ENCODE measurements at regions not wholly inside any gene's neighbourhood (a gene's known extent, or its start where the extent isn't known, plus 50 kb on each side); places are given as distances from the start of the nearest gene placed in this dataset.

GRCh38 chr6:19036196-19036555, 649.0 kb downstream of the RNF144B start:
- Histone ChIP-seq H3K27ac (no peak overlapping the region), H3K4me3 (IDR thresholded peaks at IDR 0.05; ENCODE audit: insufficient read depth, low read depth, low read length) (no peak overlapping the region), H3K4me2 (no peak overlapping the region), H4K20me1 (ENCODE audit: insufficient read depth) (no peaks in the 10 kb centered on the region), H3K4me1 (ENCODE audit: low read depth, poor library complexity, severe bottlenecking) (no peaks in the 10 kb centered on the region), H3K27me3 (ENCODE audit: insufficient read depth, low read depth) (no peaks in the 10 kb centered on the region), H3K9ac (no peak overlapping the region), H2AFZ (ENCODE audit: low read depth) (no peak overlapping the region), H3K79me2 (ENCODE audit: insufficient read depth, low read depth) (no peaks in the 10 kb centered on the region), H3K36me3 (ENCODE audit: insufficient read depth) (no peaks in the 10 kb centered on the region)
- TF ChIP-seq CTCF (conservative IDR thresholded peaks at IDR 0.05; ENCODE audit: low read depth, low read length): no peak

DNA sequence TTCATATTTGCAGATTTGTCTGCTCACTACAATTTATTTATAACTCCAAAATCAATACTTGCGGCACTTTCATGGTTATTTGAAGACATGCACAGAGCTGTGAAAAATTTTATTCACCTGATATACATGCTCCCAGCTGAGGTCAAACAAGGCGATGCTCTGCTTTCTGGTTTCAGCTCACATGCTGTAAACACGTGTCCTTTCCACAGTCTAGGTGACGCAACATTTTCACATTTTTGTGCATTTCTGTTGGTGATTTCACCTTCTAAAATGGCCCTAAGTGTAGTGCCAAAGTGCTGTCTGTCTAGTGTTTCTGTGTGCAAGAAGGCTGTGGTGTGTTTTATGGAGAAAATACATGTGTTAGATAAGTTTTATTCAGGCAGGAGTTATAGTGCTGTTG, 650.5 kb downstream of the RNF144B start:
- no peaks in the 10 kb centered on the region for H3K36me3 ChIP-seq (ENCODE audit: insufficient read depth)
- TF ChIP-seq CTCF (conservative IDR thresholded peaks at IDR 0.05; ENCODE audit: low read depth, low read length): no peak
- H3K4me1 ChIP-seq (ENCODE audit: low read depth, poor library complexity, severe bottlenecking): no peaks in the 10 kb centered on the region
- H3K4me3 ChIP-seq (IDR thresholded peaks at IDR 0.05; ENCODE audit: insufficient read depth, low read depth, low read length): no peak overlapping the region
- H2AFZ ChIP-seq (ENCODE audit: low read depth): no peak overlapping the region
- no peak overlapping the region for H3K9ac ChIP-seq
- no peaks in the 10 kb centered on the region for H3K27me3 ChIP-seq (ENCODE audit: insufficient read depth, low read depth)
- no peaks in the 10 kb centered on the region for H4K20me1 ChIP-seq (ENCODE audit: insufficient read depth)
- H3K79me2 ChIP-seq (ENCODE audit: insufficient read depth, low read depth): no peaks in the 10 kb centered on the region
- no peak overlapping the region for H3K4me2 ChIP-seq
- no peak overlapping the region for H3K27ac ChIP-seq

GRCh38 chr6:19039287-19039686, 652.1 kb downstream of the RNF144B start:
- H2AFZ ChIP-seq (ENCODE audit: low read depth): no peak overlapping the region
- H3K79me2 ChIP-seq (ENCODE audit: insufficient read depth, low read depth): no peaks in the 10 kb centered on the region
- no peak overlapping the region for H3K27ac ChIP-seq
- H3K4me2 ChIP-seq: no peak overlapping the region
- no peak for TF ChIP-seq CTCF (conservative IDR thresholded peaks at IDR 0.05; ENCODE audit: low read depth, low read length)
- H3K4me3 ChIP-seq (IDR thresholded peaks at IDR 0.05; ENCODE audit: insufficient read depth, low read depth, low read length): no peak overlapping the region
- H4K20me1 ChIP-seq (ENCODE audit: insufficient read depth): no peaks in the 10 kb centered on the region
- H3K27me3 ChIP-seq (ENCODE audit: insufficient read depth, low read depth): no peaks in the 10 kb centered on the region
- no peak overlapping the region for H3K9ac ChIP-seq
- no peaks in the 10 kb centered on the region for H3K36me3 ChIP-seq (ENCODE audit: insufficient read depth)
- H3K4me1 ChIP-seq (ENCODE audit: low read depth, poor library complexity, severe bottlenecking): no peaks in the 10 kb centered on the region

DNA sequence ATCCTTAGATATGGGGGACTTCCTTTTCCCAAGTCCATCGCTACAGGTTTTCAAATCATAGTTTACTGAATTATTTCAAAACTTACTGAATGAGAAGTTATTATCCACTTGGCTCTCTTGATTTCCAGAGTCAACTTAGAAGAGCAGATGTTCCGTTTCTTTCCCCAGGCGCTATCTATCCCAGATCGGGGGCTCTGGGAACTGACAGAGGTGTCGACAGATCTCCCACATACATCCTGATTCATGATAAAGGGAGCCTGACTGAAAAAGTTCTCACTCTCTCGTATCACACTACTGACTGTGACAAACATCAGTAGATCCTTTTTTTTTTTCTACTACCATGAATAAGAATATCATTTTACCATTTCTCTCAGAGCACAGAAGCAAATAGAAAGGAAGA, 654.8 kb downstream of the RNF144B start:
- H3K79me2 ChIP-seq (ENCODE audit: insufficient read depth, low read depth): no peaks in the 10 kb centered on the region
- H4K20me1 ChIP-seq (ENCODE audit: insufficient read depth): no peaks in the 10 kb centered on the region
- no peak overlapping the region for H3K9ac ChIP-seq
- H2AFZ ChIP-seq (ENCODE audit: low read depth): no peak overlapping the region
- no peak overlapping the region for H3K4me3 ChIP-seq (IDR thresholded peaks at IDR 0.05; ENCODE audit: insufficient read depth, low read depth, low read length)
- no peak overlapping the region for H3K4me2 ChIP-seq
- no peaks in the 10 kb centered on the region for H3K27me3 ChIP-seq (ENCODE audit: insufficient read depth, low read depth)
- TF ChIP-seq CTCF (conservative IDR thresholded peaks at IDR 0.05; ENCODE audit: low read depth, low read length): no peak
- H3K4me1 ChIP-seq (ENCODE audit: low read depth, poor library complexity, severe bottlenecking): no peaks in the 10 kb centered on the region
- no peak overlapping the region for H3K27ac ChIP-seq
- H3K36me3 ChIP-seq (ENCODE audit: insufficient read depth): no peaks in the 10 kb centered on the region

DNA sequence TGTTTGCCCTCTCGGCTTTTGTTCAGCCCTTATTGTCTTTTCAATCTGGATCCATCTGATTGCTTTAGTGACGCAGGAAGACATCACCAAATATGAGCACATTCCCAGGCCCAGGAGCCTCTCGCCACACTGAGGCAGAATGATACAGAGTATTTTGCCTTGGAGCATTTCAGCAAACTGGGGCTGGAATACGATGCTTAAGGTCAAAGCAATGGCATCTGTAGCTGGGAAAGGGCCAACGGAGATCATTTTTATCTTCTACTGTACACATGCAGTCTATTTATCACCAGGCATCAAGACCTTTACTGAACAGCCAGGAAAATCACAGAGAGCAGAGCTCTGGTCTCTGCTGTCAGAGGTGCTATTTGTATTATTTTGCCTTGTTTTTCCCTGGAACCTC, 655.3 kb downstream of the RNF144B start:
- Histone ChIP-seq H3K4me1 (ENCODE audit: low read depth, poor library complexity, severe bottlenecking) (no peaks in the 10 kb centered on the region), H3K36me3 (ENCODE audit: insufficient read depth) (no peaks in the 10 kb centered on the region), H3K4me2 (no peak overlapping the region), H4K20me1 (ENCODE audit: insufficient read depth) (no peaks in the 10 kb centered on the region), H3K27ac (no peak overlapping the region), H2AFZ (ENCODE audit: low read depth) (no peak overlapping the region), H3K4me3 (IDR thresholded peaks at IDR 0.05; ENCODE audit: insufficient read depth, low read depth, low read length) (no peak overlapping the region), H3K79me2 (ENCODE audit: insufficient read depth, low read depth) (no peaks in the 10 kb centered on the region), H3K9ac (no peak overlapping the region), H3K27me3 (ENCODE audit: insufficient read depth, low read depth) (no peaks in the 10 kb centered on the region)
- no peak for TF ChIP-seq CTCF (conservative IDR thresholded peaks at IDR 0.05; ENCODE audit: low read depth, low read length)
